HG03432 (cell line): ENCODE measurements at regions not wholly inside any gene's neighbourhood (a gene's known extent, or its start where the extent isn't known, plus 50 kb on each side); places are given as distances from the start of the nearest gene placed in this dataset.

Experiments used
- ATAC-seq: cut with Tn5 transposase; IDR thresholded peaks from one replicate; pipeline ENCODE4 v1.9.1; 2021; ENCODE audit warnings: mild to moderate bottlenecking, moderate library complexity; ENCODE audit not compliant: unreplicated experiment

DNA sequence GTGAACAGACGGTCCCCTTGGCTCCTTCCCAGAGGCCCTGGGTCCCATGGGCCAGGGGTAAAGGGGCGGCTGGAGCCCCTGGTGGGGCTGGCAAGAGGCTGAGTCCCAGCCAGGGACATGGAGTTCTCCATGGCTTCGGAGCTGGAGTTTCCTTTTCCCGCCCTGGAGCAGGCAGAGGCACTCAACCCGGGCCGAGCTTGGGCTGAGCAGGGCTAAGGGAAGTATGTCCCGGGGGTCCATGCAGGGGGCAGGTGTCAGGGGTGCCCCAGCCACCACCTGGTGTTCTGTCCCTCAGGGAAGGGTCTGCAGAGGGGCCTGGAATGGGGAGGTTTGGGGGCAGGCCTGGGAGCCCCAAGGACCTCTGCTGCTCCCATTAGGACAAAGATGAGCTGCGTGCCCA, 54.0 kb upstream of the TPM4 start:
- no peak for ATAC-seq

DNA sequence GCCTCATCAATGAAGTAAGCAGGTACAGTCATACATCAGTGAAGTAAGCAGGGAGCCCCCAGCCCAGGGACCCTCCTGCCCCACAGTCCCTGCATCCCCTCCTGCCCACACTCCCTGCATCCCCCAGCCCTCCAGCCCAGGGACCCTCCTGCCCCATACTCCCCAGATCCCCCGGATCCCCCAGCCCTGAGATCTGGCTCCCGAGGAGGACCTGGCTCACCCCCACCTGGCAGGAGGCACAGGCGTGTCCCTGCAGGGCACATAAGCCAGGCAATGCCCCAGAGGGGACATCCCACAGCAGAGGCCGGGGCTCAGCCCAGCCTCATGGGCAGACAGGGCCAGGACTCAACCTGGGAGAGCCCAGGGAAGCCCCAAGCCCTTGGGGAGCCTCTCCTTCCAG, 53.6 kb upstream of the TPM4 start:
- no peak for ATAC-seq

DNA sequence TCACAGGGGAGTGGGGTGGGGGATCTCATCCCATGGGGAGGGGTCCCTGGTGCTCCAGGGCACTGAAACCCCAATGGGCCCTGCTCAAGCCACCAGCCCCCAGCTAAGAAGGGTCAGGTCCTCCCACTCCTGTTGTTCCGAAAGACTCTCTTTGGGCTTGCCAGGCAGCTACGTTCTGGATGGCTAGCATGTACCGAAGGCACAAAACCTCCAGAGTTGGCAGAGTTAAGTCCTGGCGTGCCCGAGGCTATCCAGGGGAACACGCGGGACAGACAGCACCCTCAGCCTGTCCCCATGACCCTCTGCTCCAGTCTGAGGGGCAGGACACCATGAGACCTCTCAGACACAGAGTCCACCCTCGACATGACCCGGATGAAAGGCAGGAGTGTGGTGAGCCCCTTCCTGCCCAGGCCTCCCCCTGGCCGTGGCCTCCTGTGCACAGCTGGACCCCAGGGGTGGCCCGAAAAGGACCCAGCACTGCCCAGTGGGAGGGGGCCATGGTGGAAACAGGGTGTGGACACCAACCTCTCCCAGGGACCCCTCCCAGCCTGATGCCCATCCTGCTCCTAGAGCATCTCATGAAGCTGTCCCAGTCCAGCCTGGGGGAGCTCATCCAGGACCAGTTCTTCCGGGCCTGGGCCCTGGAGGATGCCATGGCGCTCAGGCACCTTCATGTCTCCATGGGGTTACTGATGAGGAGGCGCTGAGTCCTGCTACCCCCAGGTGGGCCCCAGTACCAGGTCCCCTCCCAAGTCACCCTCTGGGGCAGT, 53.0 kb upstream of the TPM4 start:
- ATAC-seq: no peak

GRCh38 chr19:16024266-16025107, 51.8 kb upstream of the TPM4 start:
- ATAC-seq: no peak

DNA sequence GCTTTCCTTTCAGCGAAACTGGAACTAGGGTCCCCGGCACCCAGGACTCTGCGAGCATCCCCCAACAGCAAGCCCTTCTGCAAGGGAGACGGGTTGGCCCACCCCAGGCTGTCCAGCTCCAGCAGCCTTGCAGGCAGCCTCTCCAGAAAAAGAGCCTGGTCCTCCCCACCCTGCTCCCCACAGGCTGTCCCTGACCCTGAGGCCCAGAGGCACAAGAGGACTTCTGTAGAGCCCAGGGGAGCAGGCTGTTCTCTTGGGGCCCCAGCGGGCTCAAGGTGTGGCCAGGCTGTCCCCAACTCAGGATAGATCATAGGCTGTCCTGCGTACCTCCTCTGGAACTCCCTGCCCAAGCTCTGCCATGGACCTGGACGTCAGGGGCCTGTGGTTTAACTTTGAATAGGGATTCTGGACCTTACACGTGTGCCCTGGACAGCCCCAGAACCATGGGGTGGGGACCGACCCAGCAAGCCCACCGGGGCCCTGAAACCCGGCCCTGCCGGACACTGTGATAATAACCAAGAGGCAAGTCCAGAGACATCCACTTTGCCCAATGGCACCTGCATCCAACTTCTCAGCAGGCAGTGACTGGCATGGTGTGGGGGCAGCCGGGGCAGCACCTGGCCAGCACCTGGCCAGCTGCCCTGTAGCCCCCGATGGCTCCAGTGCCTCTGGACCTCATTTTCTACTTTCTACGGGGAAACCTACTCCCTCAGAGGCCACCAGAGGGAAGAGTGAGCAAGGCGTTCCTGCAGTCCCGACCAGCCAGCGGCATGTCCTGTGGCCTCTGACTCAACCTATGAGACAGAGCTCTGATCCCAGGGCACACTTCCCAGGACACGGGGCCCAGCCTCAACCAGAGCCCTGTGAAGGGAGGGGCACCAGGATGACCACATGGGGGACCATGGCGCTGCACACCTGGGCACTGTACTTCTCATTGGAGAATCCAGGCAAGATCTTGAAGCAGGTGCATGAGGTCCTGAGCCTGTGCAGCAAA, 50.9 kb upstream of the TPM4 start:
- ATAC-seq: no peak

- ATAC-seq: no peak
Measured at GRCh38 chr19:16026131-16026530, 50.2 kb upstream of the TPM4 start.
